ENCODE measurements at regions not wholly inside any gene's neighbourhood (a gene's known extent, or its start where the extent isn't known, plus 50 kb on each side); places are given as distances from the start of the nearest gene placed in this dataset.

- in situ Hi-C loops (cut with MboI; ENCODE audit: low pct_ligation_motif_present in 1 of 4, low pct_unique_long_range_greater_than_20kb in 1 of 4, low sequenced_read_pairs in 3 of 4) (no loop called here), intact Hi-C loops (cut with DNase I; ENCODE audit: low total_unique reads) (no loop called here)
- H3K9me3 ChIP-seq, result no peaks in the 10 kb centered on the region
- H3K27me3 ChIP-seq, result no peaks in the 10 kb centered on the region
- H3K4me1 ChIP-seq, result no peaks in the 10 kb centered on the region
- DNase-seq, result no peak
- TF ChIP-seq POLR2AphosphoS5 (IDR thresholded peaks at IDR 0.05) (no peak), EP300 (IDR thresholded peaks at IDR 0.05; ENCODE audit: low read depth) (no peak), CTCF (IDR thresholded peaks at IDR 0.05) (no peak), POLR2A (IDR thresholded peaks at IDR 0.05) (no peak)
- no peak overlapping the region for H3K27ac ChIP-seq
- no peaks in the 10 kb centered on the region for H3K36me3 ChIP-seq
- no peak overlapping the region for H3K4me3 ChIP-seq
Measured at GRCh38 chr2:51237626-51238271, 205.8 kb upstream of the NRXN1 start.

GRCh38 chr2:51232027-51232426 is 200.1 kb upstream of the NRXN1 start:
- WGBS, 2 donors (ENCODE audit: low coverage in 1 of 2), result 69 to 70% methylated on average over 1 of the region's 1 CpG
- H3K27me3 ChIP-seq, result no peaks in the 10 kb centered on the region
- no peaks in the 10 kb centered on the region for H3K36me3 ChIP-seq
- DNase-seq, result no peak
- no peaks in the 10 kb centered on the region for H3K9me3 ChIP-seq
- no peaks in the 10 kb centered on the region for H3K4me1 ChIP-seq
- no peak overlapping the region for H3K27ac ChIP-seq
- H3K4me3 ChIP-seq, result no peak overlapping the region
- no peak for TF ChIP-seq POLR2AphosphoS5 (IDR thresholded peaks at IDR 0.05)
- TF ChIP-seq CTCF (IDR thresholded peaks at IDR 0.05), result no peak
- TF ChIP-seq EP300 (IDR thresholded peaks at IDR 0.05; ENCODE audit: low read depth), result no peak
- no peak for TF ChIP-seq POLR2A (IDR thresholded peaks at IDR 0.05)
- intact Hi-C loops (cut with DNase I; ENCODE audit: low total_unique reads) (no loop called here), in situ Hi-C loops (cut with MboI; ENCODE audit: low pct_ligation_motif_present in 1 of 4, low pct_unique_long_range_greater_than_20kb in 1 of 4, low sequenced_read_pairs in 3 of 4) (no loop called here)

- no peaks in the 10 kb centered on the region for H3K36me3 ChIP-seq
- 31 to 62% methylated on average over 2 of the region's 2 CpGs for WGBS, 2 donors (ENCODE audit: low coverage in 1 of 2)
- no peak for DNase-seq
- no peaks in the 10 kb centered on the region for H3K27me3 ChIP-seq
- TF ChIP-seq CTCF (IDR thresholded peaks at IDR 0.05) (no peak), POLR2A (IDR thresholded peaks at IDR 0.05) (no peak), POLR2AphosphoS5 (IDR thresholded peaks at IDR 0.05) (no peak), EP300 (IDR thresholded peaks at IDR 0.05; ENCODE audit: low read depth) (no peak)
- in situ Hi-C loops (cut with MboI; ENCODE audit: low pct_ligation_motif_present in 1 of 4, low pct_unique_long_range_greater_than_20kb in 1 of 4, low sequenced_read_pairs in 3 of 4), result no loop called here
- no peaks in the 10 kb centered on the region for H3K4me1 ChIP-seq
- H3K9me3 ChIP-seq, result no peaks in the 10 kb centered on the region
- no peak overlapping the region for H3K4me3 ChIP-seq
- no peak overlapping the region for H3K27ac ChIP-seq
- intact Hi-C loops (cut with DNase I; ENCODE audit: low total_unique reads), result no loop called here
Measured at GRCh38 chr2:51231071-51231470, 199.1 kb upstream of the NRXN1 start.

GRCh38 chr2:51225377-51225776 is 193.4 kb upstream of the NRXN1 start:
- TF ChIP-seq CTCF (IDR thresholded peaks at IDR 0.05) (no peak), POLR2AphosphoS5 (IDR thresholded peaks at IDR 0.05) (no peak), EP300 (IDR thresholded peaks at IDR 0.05; ENCODE audit: low read depth) (no peak), POLR2A (IDR thresholded peaks at IDR 0.05) (no peak)
- in situ Hi-C loops (cut with MboI; ENCODE audit: low pct_ligation_motif_present in 1 of 4, low pct_unique_long_range_greater_than_20kb in 1 of 4, low sequenced_read_pairs in 3 of 4), result no loop called here
- H3K36me3 ChIP-seq, result no peaks in the 10 kb centered on the region
- no peaks in the 10 kb centered on the region for H3K4me1 ChIP-seq
- H3K27ac ChIP-seq, result no peak overlapping the region
- whole genome bisulfite sequencing, 2 donors (ENCODE audit: low coverage in 1 of 2), result 75% methylated on average over 3 of the region's 3 CpGs; no CpG with 5 or more reads in 1 of the 2 donors
- H3K27me3 ChIP-seq, result no peaks in the 10 kb centered on the region
- intact Hi-C loops (cut with DNase I; ENCODE audit: low total_unique reads), result no loop called here
- H3K4me3 ChIP-seq, result no peak overlapping the region
- DNase-seq, result no peak
- H3K9me3 ChIP-seq, result no peaks in the 10 kb centered on the region

All from transverse colon (tissue), 4 donors.